ENCODE measurements at regions not wholly inside any gene's neighbourhood (a gene's known extent, or its start where the extent isn't known, plus 50 kb on each side); places are given as distances from the start of the nearest gene placed in this dataset.

- no peak for TF ChIP-seq CTCF (IDR thresholded peaks at IDR 0.05; ENCODE audit: low read depth, low read length)
- DNase-seq (ENCODE audit: low read depth in 2 of 2) = no peak
Measured at GRCh38 chr2:67702284-67702683, 305.2 kb downstream of the ETAA1 start.

DNA sequence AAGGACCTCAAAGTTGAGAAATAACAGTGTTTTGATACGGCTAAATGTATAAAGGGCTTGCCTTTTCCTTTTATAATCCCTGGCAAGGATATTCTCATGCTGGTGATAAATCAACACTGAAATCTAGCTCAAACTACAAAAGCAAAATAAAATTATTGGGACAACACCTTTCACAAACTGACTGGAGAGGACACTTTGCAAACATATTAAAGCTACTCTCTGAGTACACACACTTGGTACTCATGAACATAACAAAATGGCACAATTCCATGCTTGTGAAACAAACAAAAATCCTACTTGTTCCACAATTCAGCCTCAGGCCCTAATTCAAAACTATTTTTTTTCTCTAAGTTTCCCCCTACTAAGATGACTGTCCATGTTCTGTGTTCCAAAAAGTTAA lies 305.8 kb downstream of the ETAA1 start:
- H3K4me3 ChIP-seq (replicated peaks in 1 of 2; ENCODE audit: low read depth in 2 of 2, low read length in 2 of 2) = no peak overlapping the region
- DNase-seq (ENCODE audit: low read depth in 2 of 2) = no peak
- TF ChIP-seq CTCF (IDR thresholded peaks at IDR 0.05; ENCODE audit: low read depth, low read length) = no peak

More at GRCh38 chr2:67702284-67702683, 305.2 kb downstream of the ETAA1 start:
- H3K4me3 ChIP-seq (replicated peaks in 1 of 2; ENCODE audit: low read depth in 2 of 2, low read length in 2 of 2) = no peak overlapping the region

DNA sequence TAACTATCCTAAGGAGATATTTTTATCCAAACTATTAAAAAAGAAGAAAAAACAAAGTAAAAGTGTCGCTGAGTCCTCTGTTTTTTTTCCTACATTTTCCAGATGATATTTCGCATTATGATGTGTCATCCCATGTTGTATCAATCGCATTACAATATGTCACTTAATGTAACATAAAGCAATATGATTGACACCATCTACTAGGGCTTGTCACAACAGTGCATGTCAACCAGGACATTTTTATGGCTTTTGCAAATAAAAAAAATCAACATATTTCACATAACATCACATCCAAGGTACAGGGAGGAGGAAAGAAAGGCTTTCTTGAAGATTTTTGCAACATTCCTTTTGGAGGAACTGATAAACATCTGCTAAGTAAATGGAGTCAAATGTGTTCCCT lies 308.9 kb downstream of the ETAA1 start:
- H3K4me3 ChIP-seq (replicated peaks in 1 of 2; ENCODE audit: low read depth in 2 of 2, low read length in 2 of 2) = no peak overlapping the region
- TF ChIP-seq CTCF (IDR thresholded peaks at IDR 0.05; ENCODE audit: low read depth, low read length) = no peak
- DNase-seq (ENCODE audit: low read depth in 2 of 2) = no peak

DNA sequence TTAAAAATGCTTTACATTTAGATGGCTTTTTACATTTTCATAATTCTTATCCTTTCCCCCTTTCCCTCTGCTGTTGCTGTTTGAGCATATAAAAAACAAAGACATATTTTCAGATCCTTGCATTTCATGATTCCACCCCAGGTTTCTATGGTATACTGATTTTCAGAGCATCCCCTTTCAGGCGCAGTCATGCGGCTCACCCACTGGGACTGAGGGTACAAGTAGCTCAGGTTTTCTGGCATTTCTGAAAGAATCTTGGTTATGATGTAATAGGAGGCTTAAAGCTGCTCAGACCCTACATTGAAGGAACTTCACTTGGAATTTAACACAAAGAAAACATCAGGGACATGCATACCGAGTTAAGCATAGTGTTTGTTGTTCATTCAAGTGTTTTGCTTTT lies 310.8 kb downstream of the ETAA1 start:
- no peak for DNase-seq (ENCODE audit: low read depth in 2 of 2)
- no peak for TF ChIP-seq CTCF (IDR thresholded peaks at IDR 0.05; ENCODE audit: low read depth, low read length)
- no peak overlapping the region for H3K4me3 ChIP-seq (replicated peaks in 1 of 2; ENCODE audit: low read depth in 2 of 2, low read length in 2 of 2)

GRCh38 chr2:67709835-67710234 lies 312.7 kb downstream of the ETAA1 start:
- H3K4me3 ChIP-seq (replicated peaks in 1 of 2; ENCODE audit: low read depth in 2 of 2, low read length in 2 of 2) = no peak overlapping the region
- no peak for DNase-seq (ENCODE audit: low read depth in 2 of 2)
- TF ChIP-seq CTCF (IDR thresholded peaks at IDR 0.05; ENCODE audit: low read depth, low read length) = no peak

- H3K4me3 ChIP-seq (replicated peaks in 1 of 2; ENCODE audit: low read depth in 2 of 2, low read length in 2 of 2) = no peak overlapping the region
- no peak for TF ChIP-seq CTCF (IDR thresholded peaks at IDR 0.05; ENCODE audit: low read depth, low read length)
- no peak for DNase-seq (ENCODE audit: low read depth in 2 of 2)
Measured at GRCh38 chr2:67712484-67712883, 315.4 kb downstream of the ETAA1 start.

GRCh38 chr2:67713376-67713775 lies 316.2 kb downstream of the ETAA1 start:
- no peak for TF ChIP-seq CTCF (IDR thresholded peaks at IDR 0.05; ENCODE audit: low read depth, low read length)
- H3K4me3 ChIP-seq (replicated peaks in 1 of 2; ENCODE audit: low read depth in 2 of 2, low read length in 2 of 2) = no peak overlapping the region
- DNase-seq (ENCODE audit: low read depth in 2 of 2) = no peak

All from cardiac fibroblast (primary cell).